Gastroesophageal sphincter (tissue), 3 donors: ENCODE measurements at regions not wholly inside any gene's neighbourhood (a gene's known extent, or its start where the extent isn't known, plus 50 kb on each side); places are given as distances from the start of the nearest gene placed in this dataset.

Experiments used
- EP300 ChIP-seq: sonication (generic); formaldehyde crosslinking; IDR thresholded peaks from one replicate; pipeline ENCODE4 v1.6.1; 2017; ENCODE audit warnings: antibody characterized with exemption, mild to moderate bottlenecking
- POLR2A ChIP-seq, 2 donors: fragments of 450-650 bp; IDR thresholded peaks; one replicate each; pipeline ENCODE4 v1.6.1; 2017; ENCODE audit warnings: antibody characterized with exemption in 2 of 2, mild to moderate bottlenecking in 2 of 2, moderate library complexity in 1 of 2
- POLR2AphosphoS5 ChIP-seq: sonication (generic); formaldehyde crosslinking; IDR thresholded peaks from one replicate; pipeline ENCODE4 v1.6.1; 2017; ENCODE audit warnings: antibody characterized with exemption
- TF ChIP-seq, protein P1 (sequence below), 4 experiments: fragments of 200-600 bp in 2 of 4; fragments of 450-650 bp in 2 of 4; sonication (generic) in 1 of 4; IDR thresholded peaks; one replicate each; pipeline ENCODE4 v1.5.1; 2017 to 2019; ENCODE audit warnings: antibody characterized with exemption in 4 of 4, mild to moderate bottlenecking in 2 of 4, moderate library complexity in 2 of 4

DNA sequence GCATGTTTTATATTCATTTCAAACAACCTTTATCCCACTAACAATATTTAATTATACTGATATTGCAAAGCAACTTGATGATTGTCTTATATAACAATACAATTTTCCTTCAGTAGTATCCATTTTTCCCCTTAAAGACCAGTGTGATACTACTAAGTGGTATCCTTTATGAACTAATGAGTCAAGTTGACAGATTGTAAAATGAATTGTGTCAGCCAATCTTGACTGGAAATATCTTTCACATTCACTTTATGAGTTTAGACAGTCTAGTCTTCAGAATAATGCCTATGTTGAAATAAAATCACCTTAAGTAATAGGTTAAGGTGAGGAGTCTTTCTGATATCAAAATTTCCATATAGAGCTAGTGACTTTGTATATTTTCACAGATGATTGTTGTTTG is 950.0 kb upstream of the CELF2 start:
- TF ChIP-seq, protein P1, sequence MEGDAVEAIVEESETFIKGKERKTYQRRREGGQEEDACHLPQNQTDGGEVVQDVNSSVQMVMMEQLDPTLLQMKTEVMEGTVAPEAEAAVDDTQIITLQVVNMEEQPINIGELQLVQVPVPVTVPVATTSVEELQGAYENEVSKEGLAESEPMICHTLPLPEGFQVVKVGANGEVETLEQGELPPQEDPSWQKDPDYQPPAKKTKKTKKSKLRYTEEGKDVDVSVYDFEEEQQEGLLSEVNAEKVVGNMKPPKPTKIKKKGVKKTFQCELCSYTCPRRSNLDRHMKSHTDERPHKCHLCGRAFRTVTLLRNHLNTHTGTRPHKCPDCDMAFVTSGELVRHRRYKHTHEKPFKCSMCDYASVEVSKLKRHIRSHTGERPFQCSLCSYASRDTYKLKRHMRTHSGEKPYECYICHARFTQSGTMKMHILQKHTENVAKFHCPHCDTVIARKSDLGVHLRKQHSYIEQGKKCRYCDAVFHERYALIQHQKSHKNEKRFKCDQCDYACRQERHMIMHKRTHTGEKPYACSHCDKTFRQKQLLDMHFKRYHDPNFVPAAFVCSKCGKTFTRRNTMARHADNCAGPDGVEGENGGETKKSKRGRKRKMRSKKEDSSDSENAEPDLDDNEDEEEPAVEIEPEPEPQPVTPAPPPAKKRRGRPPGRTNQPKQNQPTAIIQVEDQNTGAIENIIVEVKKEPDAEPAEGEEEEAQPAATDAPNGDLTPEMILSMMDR (IDR thresholded peaks at IDR 0.05): no peak
- TF ChIP-seq POLR2A (IDR thresholded peaks at IDR 0.05) (no peak), POLR2AphosphoS5 (no peak), EP300 (no peak)
